Kidney tubule cell (primary cell): ENCODE measurements at regions not wholly inside any gene's neighbourhood (a gene's known extent, or its start where the extent isn't known, plus 50 kb on each side); places are given as distances from the start of the nearest gene placed in this dataset.

Experiments
- DNase-seq: peaks from one replicate; pipeline ENCODE4 v3.0.0-alpha.2; 2018; ENCODE audit warnings: low spot score

DNA sequence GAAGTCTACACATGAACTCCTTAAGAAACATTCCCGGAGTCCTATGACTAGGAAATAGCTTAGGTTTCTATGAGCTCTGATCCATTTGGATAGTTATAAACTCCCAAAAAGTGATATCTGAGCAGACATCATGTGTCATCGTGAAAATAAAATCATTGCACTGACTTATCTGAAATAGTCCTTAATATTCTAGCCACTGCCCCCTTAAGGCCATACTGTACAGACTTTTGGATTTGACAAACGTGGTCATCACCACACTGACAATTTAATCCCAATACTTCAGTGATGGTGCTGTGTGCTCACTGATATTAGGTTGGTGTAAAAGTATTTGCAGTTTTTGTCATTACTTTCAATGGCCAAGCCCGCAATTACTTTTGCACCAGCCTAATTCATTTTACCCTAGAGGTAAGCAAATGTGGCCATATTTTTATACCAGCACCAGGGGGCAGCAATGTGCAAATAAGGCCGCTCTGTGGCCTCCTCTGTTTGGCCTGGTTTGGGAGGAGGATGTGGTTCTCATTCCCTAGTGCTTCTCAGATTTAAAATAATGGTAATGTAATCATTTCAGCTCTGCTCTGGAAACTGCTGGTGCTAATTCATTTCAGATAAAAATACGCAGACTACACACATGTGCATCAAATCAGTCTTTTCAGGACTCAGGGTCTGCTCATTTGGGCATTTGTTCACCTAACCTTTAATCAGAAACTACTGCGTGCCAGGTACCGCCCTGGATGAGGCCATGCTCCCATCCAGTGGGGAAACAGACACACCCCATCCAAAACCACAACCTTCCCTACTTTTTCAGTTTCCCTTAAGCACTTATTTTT, 196.4 kb upstream of the C1QTNF7 start:
- DNase-seq, result peak; percentile 76

DNA sequence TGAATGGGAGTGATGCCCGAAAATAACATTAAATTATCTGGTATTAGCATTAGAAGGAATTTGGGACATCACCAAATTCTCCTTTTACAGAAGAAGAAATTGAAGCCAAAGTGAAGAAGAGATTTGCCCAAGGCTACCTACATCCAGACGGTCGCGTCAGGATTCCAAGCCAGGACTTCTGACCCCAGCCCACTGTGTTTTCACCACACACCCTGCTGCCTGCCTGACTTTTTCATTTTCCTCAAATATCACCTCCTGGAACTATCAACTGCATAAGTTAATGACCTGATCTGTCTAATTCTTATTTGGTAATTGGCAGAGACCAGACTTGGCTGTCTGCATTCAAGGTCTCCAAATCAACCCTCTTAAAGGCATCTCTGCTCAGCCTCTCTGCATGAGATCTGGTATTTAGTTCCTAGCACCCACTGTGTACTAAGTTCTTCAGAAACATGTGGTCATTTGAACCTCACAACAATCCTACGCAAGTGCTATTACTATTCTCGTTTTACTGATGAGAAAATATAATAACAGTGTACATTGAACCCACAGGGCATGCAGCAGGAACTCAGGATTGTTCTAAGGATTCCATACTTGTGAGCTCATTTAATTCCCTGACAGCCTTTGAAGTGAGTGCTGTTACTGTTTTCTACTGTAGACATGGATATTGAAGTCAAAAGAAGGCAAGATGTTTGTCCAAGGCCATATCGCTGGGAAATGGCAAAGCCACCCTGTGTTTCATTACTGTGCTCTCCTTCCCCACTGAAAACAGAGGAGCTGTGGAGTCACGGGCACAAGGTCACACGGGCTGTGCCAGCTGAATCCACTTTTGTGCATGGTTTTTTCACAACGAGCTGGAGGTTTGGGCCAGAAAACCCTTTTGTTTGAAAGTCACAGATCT, 195.2 kb upstream of the C1QTNF7 start:
- DNase-seq, result peak; percentile 50

DNA sequence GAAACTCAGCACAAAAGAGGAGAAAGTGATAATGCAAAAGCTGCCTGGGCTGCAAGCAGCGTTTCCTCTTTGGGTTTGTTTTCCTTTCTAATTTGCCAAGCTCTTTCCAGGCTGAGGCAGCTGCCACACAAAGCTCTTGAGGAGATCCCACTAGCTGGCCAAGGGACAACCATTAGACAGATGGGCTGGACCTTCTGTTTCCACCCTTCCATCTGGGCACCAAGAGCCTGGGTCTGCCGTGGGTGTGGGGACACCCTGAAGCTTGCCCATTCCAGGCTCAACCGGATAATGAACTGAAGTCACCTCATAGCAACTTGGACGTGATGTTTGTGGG, 194.6 kb upstream of the C1QTNF7 start:
- no peak for DNase-seq

DNA sequence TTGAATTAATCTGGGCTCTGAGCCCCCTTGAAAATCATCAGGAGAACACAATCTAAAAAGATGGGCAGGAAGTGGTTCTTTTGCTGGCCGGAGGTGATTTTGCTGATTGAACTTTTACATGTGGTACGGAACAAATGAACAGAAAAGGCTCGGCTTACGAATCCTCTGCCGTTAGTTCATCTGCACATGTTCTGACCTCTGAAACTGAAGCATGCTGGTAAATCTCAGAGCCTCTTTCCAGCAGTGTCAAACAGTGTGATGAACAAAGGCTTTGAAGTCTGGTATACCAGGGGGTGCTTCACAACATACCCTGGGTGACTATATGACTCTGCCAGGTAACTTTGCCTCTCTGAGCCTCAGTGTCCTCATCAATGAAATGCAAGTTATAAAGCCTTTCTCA, 194.2 kb upstream of the C1QTNF7 start:
- no peak for DNase-seq

DNA sequence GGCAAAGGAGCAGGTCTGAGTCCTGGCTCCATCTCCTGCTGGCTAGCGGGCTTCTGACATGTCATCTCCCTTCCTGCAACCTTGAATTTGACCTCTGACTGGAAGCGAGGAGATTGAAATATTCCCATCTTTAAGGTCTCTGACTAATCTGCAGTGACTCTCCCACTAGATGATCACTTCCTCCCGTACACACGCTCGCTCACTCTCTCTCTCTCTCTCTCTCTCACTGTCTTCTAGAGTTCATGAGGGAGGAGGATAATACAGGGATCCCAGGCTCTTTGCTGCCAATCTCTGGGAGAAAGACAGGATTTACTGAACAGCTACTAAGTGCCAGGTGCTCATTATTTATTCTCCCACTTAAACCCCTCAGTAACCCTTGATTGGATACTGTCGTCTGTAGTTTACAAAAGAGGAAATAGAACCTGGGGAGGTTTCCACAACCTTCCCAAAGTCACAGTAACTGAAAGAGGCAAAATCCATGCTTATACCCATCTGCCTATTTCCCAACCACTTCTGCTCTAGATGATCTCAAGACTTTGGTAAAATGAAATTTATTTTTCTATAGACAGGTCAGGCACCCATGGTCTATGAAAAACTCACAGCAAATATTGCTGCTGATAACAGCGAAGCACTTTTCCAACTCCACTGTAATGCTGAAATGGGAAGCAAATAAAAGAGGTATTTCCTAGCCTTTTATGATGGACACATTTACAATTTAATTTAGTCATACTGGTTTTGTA, 193.5 kb upstream of the C1QTNF7 start:
- peak; percentile 35 for DNase-seq

DNA sequence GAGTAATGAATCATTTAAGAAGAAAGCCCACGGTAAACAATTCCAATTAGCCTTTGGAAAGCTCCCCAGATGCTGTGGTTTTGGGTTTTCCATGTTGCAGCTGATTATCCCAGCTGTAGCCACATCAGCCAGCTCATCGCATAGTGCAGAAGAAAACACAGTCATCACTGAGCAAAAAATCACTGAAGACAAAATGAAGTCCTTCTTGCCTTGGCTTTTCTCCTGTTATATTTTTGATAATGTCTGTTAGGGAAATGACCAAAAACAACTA, 193.0 kb upstream of the C1QTNF7 start:
- DNase-seq, result peak; percentile 64

DNA sequence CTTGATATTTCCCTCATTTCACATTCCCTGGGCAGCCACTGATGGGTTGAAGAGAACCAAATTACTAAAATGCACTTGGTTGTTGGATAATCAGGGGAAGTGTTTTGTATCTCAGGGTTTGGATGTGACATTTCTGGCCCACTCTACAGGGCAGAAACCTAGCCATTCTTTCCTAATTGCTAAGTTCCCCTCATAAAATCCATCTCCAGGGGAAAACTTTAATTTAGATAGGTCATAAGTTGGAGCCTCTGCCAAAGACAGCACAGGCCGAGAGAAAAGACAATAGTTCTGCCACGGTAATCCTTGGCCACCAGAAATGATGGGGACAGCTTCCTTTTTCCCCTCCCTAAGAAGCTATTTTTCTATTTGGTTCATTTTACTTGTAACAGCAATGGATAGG, 192.7 kb upstream of the C1QTNF7 start:
- DNase-seq, result no peak

DNA sequence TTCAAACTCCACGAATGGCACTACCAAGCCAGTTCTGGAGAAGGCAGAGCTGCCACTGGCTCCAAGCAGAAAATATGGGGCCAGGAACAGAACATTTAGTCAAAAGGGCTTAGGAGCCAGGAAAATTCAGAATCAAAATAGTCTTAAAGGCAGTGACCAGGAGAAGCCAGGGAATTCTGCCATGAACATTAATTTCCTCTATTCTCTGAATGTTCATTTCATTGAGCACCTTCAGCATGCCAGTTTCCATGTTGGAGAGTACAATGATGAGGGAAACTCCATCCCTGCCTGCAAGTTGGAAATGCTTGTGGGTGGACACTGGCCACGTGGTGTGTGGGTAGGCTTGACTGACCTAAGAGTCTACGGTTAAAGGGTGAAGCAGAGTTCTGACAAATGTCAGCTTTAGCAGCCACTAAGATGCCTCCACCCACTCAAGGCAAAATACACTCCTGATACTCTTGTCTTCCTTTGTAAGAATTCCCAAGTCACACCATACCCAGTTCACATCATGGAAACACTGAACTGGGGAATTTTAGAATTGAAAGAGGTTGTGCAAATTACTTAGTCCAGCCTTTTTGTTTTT, 190.1 kb upstream of the C1QTNF7 start:
- DNase-seq, result no peak

DNA sequence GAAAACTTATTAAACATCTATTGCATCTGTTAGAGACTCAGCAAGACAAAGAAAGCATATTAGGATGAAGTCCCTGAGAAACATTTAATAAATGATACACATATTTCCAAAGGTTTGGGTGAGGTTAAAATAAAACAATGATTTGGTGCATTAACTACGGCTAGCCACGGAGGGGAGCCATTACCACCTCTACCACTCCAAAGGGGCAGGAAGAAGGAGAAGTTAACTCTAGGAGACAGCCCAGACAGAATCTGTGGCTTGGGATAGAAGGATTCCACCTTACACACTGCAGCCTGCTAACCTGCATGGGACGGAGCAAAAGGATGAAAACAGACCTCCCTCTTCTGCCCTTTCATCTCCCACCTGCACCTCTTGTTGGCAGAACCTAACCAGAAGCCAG, 189.1 kb upstream of the C1QTNF7 start:
- peak; percentile 57 for DNase-seq

DNA sequence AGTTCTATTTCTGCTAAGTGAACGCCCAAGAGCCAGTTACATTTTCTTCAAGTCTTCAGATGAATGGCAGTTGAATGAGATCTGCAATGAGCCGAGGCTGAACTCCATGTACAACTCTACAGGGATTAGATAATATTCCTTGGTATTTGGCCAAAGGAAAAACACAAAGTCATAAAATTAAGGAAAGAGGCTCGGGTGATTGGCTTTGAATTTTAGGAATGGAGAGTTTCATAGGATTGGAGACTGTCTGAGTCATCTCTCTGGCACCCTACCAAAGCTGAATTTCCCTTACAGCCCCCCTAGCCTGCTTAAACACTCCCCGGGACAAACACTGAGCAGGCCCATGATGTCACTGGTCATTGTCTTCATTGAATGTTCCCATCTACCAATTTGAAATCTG, 188.0 kb upstream of the C1QTNF7 start:
- DNase-seq, result no peak

DNA sequence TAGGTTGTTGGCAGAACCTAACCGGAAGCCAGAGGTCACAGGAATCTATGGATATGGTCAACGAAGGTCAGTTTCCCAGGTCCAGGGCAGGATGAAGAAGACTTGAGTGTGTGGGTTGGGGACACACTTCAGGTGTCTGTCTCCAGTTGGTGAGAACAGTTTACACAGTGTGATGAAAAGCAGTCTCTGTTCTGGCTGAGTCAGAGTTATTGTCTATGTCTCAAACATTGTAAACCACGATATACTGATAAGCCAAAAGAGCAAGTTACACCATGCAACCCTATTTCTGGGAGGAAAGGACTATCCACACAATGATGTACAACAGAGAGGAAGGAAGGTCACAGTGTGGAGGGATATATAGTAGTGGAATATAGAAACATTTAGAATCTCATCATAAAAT, 187.1 kb upstream of the C1QTNF7 start:
- peak; percentile 4 for DNase-seq

DNA sequence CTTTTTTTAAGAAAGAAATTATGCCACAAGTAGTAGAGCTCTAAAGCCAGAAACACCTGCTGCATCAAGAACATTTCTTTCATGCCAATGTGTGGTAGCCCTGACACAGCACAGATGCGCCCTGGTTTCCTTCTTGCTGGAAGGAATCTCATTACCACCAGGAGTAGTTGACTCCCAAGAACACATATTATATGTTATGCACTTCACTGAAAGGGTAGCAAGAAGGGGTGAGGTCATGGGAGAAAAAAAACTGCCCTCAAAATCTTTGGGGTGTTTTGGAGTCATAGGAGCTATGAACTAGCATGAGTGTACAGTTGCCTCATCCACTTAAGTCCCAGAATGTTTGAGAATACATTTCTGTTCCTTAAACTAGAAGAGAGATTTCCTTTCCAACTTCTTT, 185.8 kb upstream of the C1QTNF7 start:
- DNase-seq, result no peak

DNA sequence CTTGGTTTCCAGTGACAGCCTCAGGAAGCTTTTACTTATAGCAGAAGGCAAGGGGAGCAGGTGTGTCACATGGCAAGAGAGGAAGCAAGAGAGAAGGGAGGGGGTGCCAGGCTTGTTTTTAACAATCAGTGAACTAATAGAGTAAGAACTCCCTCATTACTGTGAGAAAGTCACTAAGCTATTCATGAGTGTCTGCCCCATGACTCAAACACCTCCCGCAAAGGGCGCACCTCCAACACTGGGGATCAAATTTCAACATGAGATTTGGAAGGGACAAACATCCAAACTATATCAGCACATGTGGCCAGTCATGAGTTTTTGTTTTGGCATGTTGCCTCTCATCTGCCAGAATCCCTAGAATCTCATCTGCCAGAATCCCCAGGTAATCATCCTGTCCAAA, 183.5 kb upstream of the C1QTNF7 start:
- DNase-seq, result peak; percentile 61

DNA sequence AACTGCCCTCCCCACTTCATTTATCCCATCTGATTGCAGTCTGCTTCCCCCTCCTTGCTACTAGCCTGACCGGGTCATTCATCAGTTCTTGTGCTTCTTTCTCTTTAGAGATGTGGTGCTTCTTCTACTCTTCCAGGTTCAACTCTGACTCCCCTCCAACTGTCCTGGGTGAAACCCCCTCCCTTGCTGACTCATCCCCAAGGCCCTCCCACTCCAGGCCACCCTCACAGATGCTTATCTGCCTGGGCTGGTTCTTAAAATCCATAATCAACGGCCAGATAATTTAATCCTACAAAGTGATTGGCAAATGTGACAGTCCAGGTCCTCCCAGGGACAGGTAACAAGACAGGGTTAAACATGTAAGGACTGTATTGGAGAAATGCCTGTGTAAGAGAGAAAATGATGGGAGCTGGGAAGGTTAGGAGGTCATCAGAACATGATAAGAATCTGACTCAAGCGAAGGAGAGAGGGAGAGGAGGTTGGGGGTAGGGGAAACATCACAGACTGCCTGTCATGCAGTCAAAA, 182.8 kb upstream of the C1QTNF7 start:
- DNase-seq, result no peak

DNA sequence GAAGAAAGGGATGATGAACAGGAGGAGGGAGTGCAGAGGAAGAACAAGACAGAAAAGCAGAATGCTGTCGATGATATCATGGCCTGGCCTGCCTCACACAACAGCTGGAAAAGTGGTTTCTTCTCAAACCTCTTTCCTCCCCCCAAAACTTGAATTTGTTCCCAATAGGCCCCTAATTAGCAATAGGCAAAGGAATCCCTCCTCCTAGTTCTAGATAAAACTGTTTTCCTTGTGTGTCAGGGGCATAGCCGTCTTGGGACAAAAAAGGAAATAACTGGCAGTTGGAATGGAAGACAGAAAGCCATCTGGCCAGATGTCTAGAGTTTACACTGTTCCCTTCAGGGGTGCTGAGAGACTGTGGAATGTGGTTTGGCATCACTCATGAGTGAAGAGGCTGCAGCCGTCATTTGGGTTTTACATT, 177.8 kb upstream of the C1QTNF7 start:
- DNase-seq, result no peak

DNA sequence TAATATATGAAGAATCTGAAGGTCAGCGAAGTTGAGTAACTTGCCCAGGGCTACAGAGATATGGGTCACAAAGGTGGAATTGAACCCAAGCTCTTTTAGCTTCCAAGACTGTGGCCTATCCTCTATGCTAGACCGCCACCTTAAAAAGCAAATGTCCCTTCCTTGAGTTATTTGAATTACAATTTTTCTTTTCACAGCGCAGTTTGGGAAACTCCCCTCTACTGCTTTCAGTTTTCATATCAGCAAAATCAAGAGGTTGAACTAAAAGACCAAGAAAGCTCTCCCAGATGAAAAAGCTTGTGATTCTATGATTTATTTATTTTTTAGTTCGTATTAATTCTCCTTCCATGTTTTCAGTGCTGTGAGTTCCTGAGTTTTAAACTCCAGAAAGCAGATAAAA, 174.5 kb upstream of the C1QTNF7 start:
- DNase-seq, result no peak

DNA sequence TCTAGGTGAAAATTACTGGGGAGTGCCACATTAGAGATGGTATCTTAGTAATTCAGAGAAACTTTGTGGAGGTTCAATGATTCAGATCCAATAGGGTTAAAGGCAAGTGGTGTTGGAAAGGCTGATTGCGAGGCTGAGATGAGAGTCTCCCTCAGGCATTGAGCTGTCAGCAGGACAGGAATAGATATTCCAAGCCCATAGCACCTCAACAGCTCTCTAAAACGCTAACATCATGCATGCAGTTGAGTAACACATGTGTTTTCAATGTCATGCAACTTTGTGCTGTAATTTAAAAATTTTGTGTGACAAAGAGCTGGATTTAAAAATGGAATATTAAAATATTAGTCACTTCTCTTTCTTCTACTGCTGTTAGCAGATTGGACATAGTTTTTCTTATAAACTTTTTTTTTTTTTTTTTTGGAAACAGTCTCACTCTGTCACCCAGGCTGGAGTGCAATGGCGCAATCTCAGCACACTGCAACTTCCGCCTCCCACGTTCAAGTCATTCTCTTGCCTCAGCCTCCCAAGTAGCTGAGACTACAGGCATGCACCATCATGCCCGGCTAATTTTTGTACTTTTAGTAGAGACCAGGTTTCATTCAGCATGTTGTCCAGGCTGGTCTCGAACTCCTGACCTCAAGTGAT, 173.5 kb upstream of the C1QTNF7 start:
- no peak for DNase-seq

DNA sequence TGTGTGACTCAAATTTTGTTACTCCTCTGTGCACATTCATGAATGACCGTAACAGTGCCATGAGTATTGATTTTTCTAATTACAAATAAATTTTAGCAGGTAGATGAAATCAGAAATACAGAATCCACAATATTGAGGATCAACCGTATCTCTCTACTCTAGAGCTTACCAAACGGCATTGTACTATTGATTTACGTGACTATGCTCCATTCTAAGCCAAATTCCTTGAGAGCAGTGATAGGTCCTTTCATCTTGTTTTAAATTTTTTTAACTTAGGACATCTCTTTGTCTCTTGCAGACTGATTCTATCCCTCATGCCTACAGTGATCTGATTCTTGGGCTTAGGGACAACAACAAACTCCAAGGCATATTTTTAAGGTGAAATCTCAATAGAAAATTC, 172.3 kb upstream of the C1QTNF7 start:
- DNase-seq, result no peak

DNA sequence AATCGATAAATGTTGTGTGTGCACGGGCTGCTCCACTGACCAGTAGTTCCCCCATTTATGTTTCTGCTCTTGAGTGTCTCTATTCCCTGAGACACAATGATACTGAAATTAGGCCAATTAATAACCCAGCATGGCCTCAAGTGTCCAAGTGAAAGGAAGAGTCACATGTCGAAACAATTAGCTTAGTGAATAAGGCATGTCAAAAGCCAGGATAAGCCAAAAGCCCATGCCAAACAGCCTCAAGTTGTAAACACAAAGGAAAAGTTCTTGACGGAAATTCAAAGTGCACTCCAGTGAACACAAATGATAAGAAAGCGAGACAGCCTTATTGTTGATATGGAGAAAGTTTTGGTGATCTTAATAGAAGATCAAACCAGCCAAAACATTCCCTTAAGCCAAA, 167.1 kb upstream of the C1QTNF7 start:
- no peak for DNase-seq

DNA sequence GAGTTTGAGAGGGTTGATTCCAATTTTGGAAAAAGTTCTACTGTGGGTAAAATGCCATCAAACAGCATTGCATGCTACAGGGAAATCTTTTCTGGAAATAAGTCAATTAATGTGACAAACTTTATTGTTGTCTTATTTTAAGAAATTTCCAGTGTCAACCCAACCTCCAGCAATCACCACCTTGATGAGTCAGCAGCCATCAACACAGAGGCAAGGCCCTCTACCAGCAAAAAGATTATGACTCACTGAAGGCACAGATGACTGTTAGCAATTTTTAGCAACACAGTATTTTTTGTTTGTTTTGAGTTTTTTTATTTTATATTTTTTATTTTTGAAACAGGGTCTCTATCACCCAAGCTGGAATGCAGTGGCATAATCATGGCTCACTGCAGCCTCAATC, 165.4 kb upstream of the C1QTNF7 start:
- peak; percentile 45 for DNase-seq

DNA sequence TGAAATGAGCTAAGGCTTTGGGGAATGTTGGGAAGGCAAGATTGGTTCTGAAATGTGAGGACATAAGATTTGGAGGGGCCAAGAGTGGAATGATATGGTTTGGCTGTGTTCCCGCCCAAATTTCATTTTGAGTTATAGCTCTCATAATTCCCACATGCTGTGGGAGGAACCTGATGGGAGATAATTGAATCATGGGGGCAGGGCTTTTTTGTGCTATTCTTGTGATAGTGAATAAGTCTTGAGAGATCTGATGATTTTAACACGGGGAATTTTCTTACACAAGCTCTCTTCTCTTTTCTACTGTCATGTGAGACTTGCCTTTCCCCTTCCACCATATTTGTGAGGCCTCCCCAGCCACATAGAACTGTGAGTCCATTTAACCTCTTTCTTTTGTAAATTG, 157.6 kb upstream of the C1QTNF7 start:
- no peak for DNase-seq

DNA sequence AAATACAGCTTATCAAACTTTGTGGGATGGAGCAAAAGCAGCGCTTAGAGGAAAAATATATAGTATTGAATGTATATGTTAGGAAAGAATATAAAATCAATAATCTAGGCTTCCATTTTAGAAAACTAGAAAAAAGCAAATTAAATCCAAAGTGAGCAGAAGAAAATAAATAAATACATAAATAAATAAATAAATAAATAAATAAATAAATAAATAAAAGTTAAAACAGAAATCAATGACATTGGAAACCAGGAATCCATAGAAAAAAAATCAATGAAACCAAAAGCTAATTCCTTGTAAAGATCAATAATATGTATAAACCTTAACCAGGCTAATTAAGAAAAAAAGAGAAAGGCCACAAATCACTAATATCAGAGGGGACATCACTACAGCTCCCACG, 141.8 kb upstream of the C1QTNF7 start:
- DNase-seq, result no peak
